GM21786 (cell line): ENCODE measurements at regions not wholly inside any gene's neighbourhood (a gene's known extent, or its start where the extent isn't known, plus 50 kb on each side); places are given as distances from the start of the nearest gene placed in this dataset.
"Not testable (repeated sequence)": the region's sequence is repeated elsewhere in the genome, so short reads cannot be mapped to it uniquely, and the experiment has no call there.

ENCODE experiments used
- ATAC-seq: cut with Tn5 transposase; IDR thresholded peaks from one replicate; pipeline ENCODE4 v1.9.1; 2021; ENCODE audit not compliant: unreplicated experiment

DNA sequence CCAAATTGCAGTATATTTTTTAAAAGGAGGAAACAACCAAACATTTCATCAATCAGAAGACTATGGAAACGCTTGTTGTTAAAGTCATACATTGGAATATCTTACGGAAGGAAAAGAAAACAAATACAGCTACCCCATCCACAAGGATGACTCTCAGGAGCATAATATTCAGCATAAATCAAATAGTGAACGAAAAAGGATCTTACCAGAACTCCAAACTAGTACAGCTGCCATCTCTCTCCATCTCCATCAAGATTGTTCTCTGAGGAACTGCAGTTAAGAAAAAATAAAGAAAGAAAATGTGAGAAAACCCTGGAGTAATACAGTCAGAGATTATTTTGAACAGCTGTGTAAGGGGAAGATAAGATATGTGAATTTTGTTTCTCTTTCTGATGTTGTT lies 299.8 kb upstream of the CNTN5 start:
- ATAC-seq = no peak

DNA sequence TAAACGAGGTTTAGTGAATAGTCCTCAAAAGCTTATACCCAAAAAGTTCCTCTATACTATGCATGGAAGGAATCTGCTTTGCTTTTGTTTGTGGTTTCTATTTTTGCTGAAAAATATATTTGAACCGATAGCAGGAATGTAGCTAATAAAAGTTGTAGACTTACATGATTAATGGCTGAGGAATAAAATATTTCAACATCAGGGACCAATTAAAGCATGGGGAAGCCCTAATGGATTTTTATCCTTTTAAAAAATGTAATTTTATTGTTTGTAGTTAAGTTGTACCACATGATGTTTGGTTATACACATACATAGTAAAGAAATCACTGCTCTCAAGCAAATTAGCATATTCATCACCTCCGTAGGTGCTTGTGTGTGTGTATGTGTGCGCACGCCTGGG lies 295.3 kb upstream of the CNTN5 start:
- no peak for ATAC-seq

DNA sequence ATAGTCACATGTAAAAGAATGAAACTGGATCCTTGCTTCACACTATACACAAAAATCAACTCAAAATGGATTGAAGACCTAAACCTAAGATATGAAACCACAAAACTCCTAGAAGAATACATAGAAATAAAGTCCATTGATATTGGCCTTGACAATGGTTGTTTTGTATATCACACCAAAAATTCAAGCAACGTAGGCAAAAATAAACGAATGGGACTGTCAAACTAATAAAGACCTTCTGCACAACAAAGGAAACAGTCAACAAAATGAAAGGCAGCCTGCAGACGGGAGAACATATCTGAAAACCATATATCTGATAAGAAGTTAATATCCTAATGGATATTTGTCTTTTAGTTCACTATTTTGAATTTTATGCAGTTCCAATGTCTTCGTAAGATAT lies 292.3 kb upstream of the CNTN5 start:
- no peak for ATAC-seq

DNA sequence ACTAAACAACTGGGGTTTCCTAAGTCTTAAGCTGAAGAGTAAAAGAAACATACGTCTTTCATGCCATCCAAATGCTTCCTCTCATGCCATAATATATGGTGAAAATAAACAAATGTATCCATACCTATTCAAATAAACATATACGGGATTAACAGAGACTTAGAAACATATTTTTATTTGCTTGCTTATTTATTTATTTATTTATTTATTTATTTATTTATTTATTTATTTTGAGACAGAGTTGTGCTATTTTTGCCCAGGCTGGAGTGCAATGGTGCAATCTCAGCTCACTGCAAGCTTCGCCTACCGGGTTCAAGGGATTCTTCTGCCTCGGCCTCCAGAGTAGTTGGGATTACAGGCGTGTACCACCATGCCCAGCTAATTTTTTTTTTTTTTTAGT lies 291.6 kb upstream of the CNTN5 start:
- ATAC-seq = no peak

DNA sequence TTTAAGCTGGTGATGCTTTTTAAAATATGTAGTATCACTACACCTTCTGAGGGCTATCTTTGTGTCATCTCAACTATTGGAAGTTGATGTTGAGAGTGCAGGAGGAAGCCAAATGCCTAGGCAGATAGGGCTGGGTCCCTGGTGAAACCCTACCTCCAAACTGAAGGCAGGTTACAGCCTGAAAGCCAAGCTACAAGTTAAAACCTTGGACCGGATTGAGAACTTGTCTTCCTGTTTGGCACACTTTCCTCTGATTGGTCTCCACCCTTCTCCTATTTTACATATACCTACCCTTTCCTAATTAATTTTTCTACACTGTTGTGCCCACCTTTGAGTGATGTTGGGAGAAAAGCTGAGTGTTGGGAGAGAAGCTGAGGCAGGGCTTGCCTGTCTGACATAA lies 287.8 kb upstream of the CNTN5 start:
- ATAC-seq = no peak

DNA sequence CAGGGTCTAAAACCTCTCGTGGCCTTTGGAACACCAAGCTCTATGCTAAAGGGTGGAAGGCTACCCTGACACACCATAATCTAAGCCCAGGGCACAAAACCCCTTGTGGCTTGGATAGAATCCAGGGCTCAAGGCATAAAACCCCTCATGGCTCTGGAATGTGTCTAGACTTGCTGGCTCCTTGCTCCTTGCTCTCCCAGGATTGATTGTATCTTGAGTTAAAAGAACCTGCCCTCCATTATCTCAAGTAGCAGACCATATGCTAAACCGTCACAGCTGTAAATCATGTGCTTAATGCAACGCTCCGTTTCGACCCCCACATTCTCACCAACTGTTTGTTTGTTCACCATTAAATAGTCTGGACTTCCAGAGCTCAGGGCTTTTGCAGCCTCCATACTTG lies 287.4 kb upstream of the CNTN5 start:
- not testable (repeated sequence) for ATAC-seq

DNA sequence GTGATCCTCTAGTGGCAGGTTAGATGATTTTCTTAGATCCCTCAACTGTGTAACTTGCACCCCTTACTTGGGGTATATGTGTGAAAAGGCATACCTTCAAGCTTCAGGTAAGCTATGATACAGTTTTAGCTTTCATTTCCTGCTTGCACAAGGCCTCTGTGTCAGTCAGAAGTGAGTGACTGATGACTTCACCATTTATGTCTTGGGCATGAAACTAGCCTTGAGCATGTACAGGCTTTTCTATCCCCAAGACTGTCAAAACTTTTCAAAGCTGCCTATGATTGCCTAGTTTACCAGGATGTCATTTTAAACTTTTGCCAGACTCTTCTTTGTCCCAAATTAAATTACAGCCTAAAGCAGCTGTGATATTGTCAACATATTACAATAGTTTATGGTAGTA lies 286.1 kb upstream of the CNTN5 start:
- ATAC-seq = no peak

DNA sequence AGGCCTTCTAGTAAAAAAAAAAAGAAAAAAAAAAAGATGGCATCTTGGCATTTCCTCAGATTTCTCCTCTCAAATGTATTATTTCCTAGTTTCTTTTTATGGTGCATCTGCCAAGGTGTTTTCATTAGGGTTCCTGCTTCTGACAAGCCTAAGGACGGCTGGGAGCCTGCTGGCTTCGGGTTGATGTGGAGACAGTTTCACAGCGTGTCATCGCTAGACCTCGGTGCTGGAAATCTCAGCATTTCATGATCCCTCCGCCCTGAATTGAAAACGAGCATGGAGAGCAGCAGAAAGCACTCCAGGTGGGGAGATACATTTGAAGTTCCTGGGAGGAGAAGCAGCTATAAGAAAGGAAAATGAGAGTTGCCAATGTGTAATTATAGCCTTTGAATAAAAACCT lies 283.9 kb upstream of the CNTN5 start:
- no peak for ATAC-seq

DNA sequence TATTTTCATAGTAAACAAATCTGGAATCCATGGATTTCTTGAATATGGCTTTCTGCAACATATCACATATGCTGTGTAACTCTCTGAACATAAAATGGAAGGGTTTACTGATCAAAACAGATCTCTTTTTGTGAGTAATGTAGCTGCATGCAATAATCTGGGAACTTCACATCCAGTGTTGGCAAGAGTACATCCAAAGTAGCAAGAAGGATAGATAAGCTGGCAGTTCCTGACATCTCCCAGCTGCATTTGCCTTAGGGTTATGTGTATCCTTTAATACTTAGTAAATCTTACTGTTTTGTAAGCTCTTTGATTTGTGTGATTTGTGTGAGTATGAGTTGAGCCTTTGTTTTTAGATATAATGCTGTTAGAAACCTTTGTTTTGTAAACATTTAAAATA lies 280.4 kb upstream of the CNTN5 start:
- ATAC-seq = no peak

DNA sequence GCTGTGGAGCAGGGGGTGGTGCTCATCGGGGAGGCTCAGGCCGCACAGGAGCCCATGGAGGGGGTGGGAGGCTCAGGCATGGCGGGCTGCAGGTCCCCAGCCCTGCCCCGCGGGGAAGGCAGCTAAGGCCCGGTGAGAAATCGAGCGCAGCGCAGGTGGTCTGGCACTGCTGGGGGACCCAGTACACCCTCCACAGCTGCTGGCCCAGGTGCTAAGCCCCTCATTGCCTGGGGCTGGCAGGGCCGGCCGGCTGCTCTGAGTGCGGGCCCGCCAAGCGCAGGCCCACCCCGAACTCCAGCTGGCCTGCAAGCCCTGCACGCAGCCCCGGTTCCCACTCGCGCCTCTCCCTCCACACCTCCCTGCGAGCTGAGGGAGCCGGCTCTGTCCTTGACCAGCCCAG lies 257.3 kb upstream of the CNTN5 start:
- not testable (repeated sequence) for ATAC-seq

DNA sequence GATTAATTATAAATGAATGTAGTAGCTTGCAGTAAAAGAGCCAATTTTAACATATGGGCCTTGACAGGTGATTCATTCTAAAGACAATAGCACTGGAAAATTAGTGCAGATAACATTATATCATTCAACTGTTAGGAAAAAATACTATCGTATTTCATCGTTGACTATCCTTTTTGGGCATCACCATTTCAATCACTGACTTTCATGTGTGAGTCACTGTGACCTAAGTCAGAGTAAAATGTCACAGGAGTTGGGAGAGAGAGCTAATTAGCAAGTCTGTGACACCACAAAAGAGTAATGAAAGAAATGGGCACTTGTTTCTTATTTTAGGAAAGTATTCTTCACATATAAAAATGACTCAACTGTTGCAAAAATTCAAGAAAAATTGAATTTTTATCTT lies 253.8 kb upstream of the CNTN5 start:
- ATAC-seq = no peak

DNA sequence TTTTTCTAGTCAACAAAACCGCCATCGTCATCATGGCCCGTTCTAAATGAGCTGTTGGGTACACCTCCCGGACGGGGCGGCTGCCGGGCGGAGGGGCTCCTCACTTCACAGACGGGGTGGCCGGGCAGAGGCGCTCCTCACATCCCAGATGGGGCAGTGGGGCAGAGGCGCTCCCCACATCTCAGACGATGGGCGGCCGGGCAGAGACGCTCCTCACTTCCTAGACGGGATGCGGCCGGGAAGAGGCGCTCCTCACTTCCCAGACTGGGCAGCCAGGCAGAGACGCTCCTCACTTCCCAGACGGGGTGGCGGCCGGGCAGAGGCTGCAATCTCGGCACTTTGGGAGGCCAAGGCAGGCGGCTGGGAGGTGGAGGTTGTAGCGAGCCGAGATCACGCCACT lies 250.7 kb upstream of the CNTN5 start:
- not testable (repeated sequence) for ATAC-seq

DNA sequence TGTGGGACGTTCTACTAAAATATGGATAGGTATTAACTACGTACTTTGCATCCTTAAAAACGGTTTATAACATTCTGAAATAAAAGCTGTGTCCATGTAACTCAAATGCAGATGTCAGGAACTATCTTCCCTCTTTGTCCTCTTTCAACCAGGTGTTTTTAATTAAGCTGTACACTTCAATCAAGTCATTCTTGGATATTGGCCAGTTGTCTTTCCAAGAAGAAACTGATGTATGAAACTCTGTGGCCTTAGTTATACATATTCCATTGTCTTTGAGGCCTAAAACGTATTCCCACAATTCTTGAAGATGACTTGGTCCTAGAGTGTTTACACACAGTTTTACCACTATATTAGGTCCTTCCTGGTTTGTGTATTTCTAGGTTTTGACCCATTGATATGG lies 249.0 kb upstream of the CNTN5 start:
- no peak for ATAC-seq

DNA sequence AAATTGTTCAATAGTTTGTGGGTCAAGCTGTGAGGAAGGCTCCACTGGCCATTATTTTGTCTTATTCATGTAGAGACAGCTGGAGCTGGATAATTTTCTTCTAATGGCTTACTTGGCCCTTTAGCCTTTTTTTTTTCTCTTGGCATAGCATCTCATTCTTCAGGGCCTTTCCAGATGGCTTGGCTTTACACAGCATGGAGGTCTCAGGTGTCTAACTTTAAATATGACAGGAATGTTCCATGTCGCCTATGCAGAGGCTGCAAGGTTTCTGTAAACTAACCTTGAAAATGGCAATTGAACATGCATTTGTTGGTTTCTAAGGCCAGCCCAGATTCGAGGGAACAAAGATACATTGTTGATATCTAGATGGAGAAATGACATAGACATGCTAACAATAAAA lies 247.9 kb upstream of the CNTN5 start:
- ATAC-seq = no peak

DNA sequence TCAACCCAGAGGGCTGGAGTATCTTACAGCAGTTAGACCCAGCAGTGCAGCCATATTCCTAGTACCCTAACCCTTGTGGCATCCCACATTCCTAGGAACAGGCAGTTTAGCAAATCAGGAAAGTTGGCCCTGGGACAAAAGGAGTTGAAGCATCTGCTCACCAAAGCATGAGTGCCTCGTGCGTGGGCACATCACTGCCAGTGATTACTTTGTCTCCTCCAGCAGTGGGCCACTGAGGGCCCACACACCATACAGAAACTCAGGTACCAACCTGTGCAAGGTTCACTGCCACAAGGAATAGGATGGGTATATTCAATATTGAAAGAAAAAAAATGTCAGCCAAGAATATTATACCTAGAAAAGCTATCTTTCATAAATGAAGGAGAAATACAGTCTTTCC lies 227.5 kb upstream of the CNTN5 start:
- ATAC-seq = no peak

DNA sequence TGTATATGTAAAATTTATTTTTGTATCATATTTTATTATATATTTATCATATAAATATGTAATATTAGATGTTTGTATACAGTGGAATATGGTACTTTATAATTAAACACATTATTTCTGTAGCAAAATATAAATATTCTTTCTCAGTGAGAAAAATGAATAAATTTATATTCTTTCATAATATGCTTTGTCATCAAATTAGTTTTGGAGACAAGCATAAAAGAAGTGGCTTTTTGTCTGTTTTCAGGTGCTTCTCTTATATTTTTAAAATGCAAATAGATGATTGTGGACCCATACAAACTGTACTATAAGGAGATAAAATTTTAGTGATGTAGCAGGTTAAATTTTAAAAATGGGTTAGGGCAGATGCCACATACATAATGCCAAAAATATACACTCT lies 222.4 kb upstream of the CNTN5 start:
- ATAC-seq = no peak

DNA sequence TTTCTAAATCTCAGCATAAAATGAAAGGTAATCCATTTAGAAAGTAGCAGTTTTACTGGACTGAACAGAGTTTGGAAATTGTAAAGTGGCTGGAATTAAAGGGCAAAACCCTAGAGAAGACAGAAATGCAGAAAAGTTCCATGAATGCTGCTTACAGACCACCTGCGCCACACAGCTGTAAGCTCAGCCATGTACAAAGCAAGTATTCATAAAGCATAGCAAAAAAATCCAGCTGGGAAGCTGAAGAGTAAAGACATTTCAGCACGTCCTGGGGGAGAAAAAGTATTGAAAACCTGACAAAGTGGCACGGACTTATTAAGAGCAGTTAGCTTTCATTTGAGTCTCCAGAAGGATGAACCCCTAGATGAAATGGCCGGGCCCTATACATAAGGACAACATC lies 220.1 kb upstream of the CNTN5 start:
- ATAC-seq = no peak

DNA sequence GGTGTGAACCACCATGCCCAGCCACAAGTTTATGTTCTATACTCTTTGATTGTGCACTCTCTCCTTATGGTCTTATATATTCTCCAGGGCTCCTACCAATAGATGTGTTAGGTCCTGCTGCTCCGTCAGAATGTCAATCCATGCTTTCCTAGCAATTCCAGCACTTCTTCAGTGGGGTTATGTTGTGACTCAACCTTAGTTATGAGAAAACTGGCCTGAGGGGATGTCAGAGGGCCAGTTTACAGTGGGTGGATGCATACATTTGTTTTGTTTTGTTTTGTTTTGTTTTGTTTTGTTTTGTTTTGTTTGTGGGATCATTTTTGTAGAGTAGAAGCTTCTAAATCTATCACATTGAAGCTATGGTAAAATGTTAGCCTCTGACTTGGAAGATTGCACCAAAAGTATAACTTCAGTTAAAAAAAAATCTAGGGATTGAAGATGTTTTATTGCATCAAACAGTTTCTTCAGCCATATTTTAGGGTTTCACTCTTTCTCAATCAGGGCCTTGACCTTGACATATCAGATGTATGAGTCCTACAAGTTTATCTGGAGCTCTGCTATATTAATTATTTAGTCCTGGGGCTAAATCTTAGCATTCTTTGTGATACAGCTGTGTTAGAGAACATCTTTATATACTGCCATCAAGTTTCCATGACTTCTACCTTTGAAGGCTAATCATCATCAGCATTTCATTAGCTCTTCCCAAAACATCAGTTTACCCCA lies 191.6 kb upstream of the CNTN5 start:
- ATAC-seq = no peak

DNA sequence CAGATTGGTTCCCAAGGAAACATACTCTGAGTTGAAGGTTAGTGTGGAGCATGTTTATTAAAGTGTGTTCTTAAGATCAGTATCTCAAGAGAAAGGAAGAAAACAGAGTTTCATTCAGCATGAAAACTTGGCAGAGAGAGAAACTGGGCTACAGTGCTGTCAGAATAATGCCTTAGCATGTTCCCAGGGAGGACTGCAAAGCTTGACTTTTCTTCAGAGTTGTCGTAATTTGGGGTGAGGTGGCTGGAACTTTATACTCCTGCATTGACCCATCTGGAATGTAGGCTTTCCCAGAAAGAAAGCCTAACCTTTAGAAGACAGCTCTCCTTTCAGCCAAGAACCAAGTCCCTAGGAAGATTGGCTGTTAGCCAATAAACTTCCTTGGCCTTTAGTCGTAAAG lies 190.8 kb upstream of the CNTN5 start:
- no peak for ATAC-seq

DNA sequence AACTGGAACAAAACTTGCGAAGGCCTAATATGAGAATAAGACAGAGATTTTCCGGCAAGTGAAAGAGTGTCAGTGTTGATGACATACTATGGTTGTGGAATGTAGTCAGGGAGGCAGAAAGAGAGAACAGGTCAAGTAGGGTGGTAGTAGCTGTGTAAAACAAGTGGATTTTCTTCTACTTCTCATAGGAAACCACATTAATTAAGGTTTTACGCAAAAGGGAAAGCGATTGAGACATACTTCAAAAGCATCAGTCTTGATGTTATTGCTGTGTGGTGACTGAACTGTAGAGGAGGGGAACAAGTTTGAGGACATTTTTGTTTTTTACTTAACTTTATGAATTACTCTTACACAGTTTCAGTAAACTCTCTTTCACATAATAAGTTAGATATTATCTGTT lies 186.0 kb upstream of the CNTN5 start:
- ATAC-seq = no peak

DNA sequence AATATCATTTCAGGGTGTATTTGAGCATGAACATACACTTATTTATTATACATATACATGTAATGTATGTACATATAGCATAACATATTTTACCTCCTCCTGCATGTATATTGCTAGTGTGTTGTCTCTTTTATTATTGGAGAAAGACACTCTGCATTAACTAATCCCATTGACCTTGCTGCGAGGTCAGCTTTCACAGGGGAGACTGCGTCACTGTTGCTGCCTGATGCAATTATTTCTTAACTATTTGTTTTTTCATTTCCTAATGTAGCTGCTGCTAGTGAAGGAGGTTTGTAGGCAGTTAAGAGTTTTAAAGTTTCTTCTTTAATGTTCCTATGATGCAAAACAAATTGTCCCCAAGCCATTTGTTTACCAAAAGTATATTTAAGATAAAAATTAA lies 185.4 kb upstream of the CNTN5 start:
- ATAC-seq = no peak

DNA sequence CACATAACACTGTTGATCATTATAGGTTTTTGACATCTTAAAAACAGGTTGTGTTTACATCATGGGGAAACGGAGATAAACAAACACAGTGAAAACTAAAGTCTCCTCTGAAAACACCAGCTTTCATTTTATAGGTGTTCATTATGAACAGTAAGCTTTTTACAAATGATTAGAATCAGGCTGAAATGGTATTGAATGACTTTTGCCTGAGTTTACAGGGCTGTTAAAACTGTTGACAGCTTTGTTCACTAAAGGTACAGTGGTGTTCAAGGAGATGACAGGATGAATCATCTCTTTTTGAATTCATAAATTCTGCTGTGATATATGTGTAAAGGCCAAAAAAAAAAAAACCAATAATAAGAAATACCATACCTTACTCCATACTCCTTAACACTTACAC lies 184.6 kb upstream of the CNTN5 start:
- no peak for ATAC-seq

DNA sequence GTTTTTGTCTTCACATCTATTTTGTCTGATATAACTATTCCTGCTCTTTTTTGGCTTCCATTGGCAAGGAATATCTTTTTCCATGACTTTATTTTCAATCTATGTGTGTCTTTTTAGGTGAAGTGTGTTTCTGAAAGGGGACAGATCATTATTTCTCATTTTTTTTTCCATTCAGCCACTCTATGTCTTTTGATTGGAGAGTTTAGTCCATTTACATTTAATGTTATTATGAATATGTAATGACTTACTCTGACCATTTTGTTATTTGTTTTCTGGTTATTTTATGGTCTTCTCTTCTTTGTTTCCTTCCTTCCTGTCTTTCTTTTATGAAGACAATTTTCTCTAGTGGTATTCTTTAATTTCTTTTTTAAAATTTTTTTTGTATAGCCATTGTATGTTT lies 178.6 kb upstream of the CNTN5 start:
- no peak for ATAC-seq

DNA sequence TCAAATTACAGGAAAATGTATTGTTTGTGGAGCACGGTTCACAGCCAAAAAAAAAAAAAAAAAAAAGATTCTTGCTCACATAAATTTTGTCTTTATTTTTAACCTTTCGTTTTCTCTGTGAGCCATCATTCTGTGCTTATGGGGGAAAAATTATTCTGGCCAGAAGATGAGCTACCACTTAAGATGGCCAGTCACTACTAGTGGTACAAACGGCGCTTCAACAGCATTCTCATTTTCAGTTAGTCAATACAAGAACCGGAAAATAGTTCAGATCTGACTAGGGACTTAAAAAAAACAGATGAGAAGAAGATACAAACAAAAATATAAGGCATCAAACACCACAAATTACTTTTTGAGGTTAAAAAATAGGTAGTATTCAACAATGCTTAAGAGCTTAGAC lies 158.6 kb upstream of the CNTN5 start:
- ATAC-seq = no peak
